Tibial nerve (tissue), 4 donors: ENCODE measurements at regions not wholly inside any gene's neighbourhood (a gene's known extent, or its start where the extent isn't known, plus 50 kb on each side); places are given as distances from the start of the nearest gene placed in this dataset.
A peak's percentile ranks its signal among the peaks of the same experiment; 100 is the strongest.

Source experiments
- DNase-seq, 2 donors: peaks; one replicate each; pipeline ENCODE4 v3.0.0-alpha.2; 2019; ENCODE audit warnings: low spot score in 2 of 2
- H3K27ac ChIP-seq, 4 donors: fragments of 200-600 bp; sonication (generic) in 3 of 4; one replicate each; pipeline ENCODE4 v1.5.1; 2017 to 2019; ENCODE audit warnings: mild to moderate bottlenecking in 1 of 4
- H3K27me3 ChIP-seq, 2 donors: fragments of 200-600 bp; sonication (generic) in 1 of 2; one replicate each; pipeline versions ENCODE4 v1.5.1 to v1.6.0; 2017 to 2019
- H3K36me3 ChIP-seq, 3 donors: fragments of 200-600 bp; sonication (generic); one replicate each; pipeline ENCODE4 v1.5.1; 2018 to 2019
- H3K4me1 ChIP-seq, 4 donors: fragments of 200-600 bp; sonication (generic) in 3 of 4; one replicate each; pipeline ENCODE4 v1.5.1; 2017 to 2019
- H3K4me3 ChIP-seq, 4 donors: fragments of 200-600 bp; sonication (generic) in 3 of 4; one replicate each; pipeline ENCODE4 v1.5.1; 2017 to 2019; ENCODE audit warnings: mild to moderate bottlenecking in 1 of 4, moderate library complexity in 1 of 4
- H3K9me3 ChIP-seq, 4 donors: fragments of 200-600 bp; sonication (generic) in 3 of 4; one replicate each; pipeline ENCODE4 v1.5.1; 2017 to 2019
- EP300 ChIP-seq, 2 donors: sonication (generic); formaldehyde crosslinking; IDR thresholded peaks; one replicate each; pipeline ENCODE4 v1.6.1; 2017; ENCODE audit warnings: antibody characterized with exemption in 2 of 2, mild to moderate bottlenecking in 1 of 2
- POLR2A ChIP-seq, 2 donors: fragments of 450-650 bp; IDR thresholded peaks; one replicate each; pipeline ENCODE4 v1.6.1; 2017; ENCODE audit warnings: antibody characterized with exemption in 2 of 2, mild to moderate bottlenecking in 2 of 2, moderate library complexity in 2 of 2
- WGBS, 2 donors: methylation state at CpG; one replicate each; pipeline ENCODE4 v1.1.5; 2018; 5-methylcytosine and 5-hydroxymethylcytosine counted together
- TF ChIP-seq, protein P1 (sequence below), 5 experiments: fragments of 200-600 bp in 3 of 5; fragments of 450-650 bp in 2 of 5; sonication (generic) in 3 of 5; IDR thresholded peaks; one replicate each; pipeline ENCODE4 v1.5.1; 2016 to 2019; ENCODE audit warnings: antibody characterized with exemption in 5 of 5, mild to moderate bottlenecking in 3 of 5, moderate library complexity in 2 of 5

GRCh38 chr4:152244659-152245058, 291.2 kb downstream of the FBXW7 start:
- Histone ChIP-seq H3K9me3 (no peaks in the 10 kb centered on the region), H3K27me3 (no peaks in the 10 kb centered on the region), H3K4me1 (peaks cover 0 to 8% (median 0%) of the 10 kb centered on the region in 4 donors), H3K27ac (no peak overlapping the region), H3K36me3 (no peaks in the 10 kb centered on the region), H3K4me3 (no peak overlapping the region)
- DNase-seq: no peak
- TF ChIP-seq POLR2A (IDR thresholded peaks at IDR 0.05) (no peak), EP300 (IDR thresholded peaks at IDR 0.05) (no peak)
- TF ChIP-seq, protein P1, sequence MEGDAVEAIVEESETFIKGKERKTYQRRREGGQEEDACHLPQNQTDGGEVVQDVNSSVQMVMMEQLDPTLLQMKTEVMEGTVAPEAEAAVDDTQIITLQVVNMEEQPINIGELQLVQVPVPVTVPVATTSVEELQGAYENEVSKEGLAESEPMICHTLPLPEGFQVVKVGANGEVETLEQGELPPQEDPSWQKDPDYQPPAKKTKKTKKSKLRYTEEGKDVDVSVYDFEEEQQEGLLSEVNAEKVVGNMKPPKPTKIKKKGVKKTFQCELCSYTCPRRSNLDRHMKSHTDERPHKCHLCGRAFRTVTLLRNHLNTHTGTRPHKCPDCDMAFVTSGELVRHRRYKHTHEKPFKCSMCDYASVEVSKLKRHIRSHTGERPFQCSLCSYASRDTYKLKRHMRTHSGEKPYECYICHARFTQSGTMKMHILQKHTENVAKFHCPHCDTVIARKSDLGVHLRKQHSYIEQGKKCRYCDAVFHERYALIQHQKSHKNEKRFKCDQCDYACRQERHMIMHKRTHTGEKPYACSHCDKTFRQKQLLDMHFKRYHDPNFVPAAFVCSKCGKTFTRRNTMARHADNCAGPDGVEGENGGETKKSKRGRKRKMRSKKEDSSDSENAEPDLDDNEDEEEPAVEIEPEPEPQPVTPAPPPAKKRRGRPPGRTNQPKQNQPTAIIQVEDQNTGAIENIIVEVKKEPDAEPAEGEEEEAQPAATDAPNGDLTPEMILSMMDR (IDR thresholded peaks at IDR 0.05): no peak
- WGBS, 2 donors: 90 to 94% methylated on average over 2 of the region's 2 CpGs

- no peaks in the 10 kb centered on the region for H3K36me3 ChIP-seq
- WGBS, 2 donors: 56 to 60% methylated on average over 11 of the region's 11 CpGs
- peak in 1 of 2 donors; percentile 34 for DNase-seq
- no peak for TF ChIP-seq POLR2A (IDR thresholded peaks at IDR 0.05)
- TF ChIP-seq, protein P1 (IDR thresholded peaks at IDR 0.05): no peak
- peak in 1 of 2 donors; percentile 55 for TF ChIP-seq EP300 (IDR thresholded peaks at IDR 0.05)
- peaks cover 0 to 8% (median 0%) of the 10 kb centered on the region in 4 donors for H3K4me1 ChIP-seq
- H3K27ac ChIP-seq: peak overlapping the region in 1 of 4 donors; percentile 15
- H3K9me3 ChIP-seq: no peaks in the 10 kb centered on the region
- no peak overlapping the region for H3K4me3 ChIP-seq
- H3K27me3 ChIP-seq: no peaks in the 10 kb centered on the region
Measured at GRCh38 chr4:152243896-152244595, 291.8 kb downstream of the FBXW7 start.

GRCh38 chr4:152243206-152243605, 292.7 kb downstream of the FBXW7 start:
- H3K27ac ChIP-seq: peak overlapping the region in 2 of 4 donors; percentile 15 to 30
- TF ChIP-seq, protein P1 (IDR thresholded peaks at IDR 0.05): no peak
- TF ChIP-seq EP300 (IDR thresholded peaks at IDR 0.05): no peak
- TF ChIP-seq POLR2A (IDR thresholded peaks at IDR 0.05): no peak
- WGBS, 2 donors: 57 to 59% methylated on average over 2 of the region's 2 CpGs

DNA sequence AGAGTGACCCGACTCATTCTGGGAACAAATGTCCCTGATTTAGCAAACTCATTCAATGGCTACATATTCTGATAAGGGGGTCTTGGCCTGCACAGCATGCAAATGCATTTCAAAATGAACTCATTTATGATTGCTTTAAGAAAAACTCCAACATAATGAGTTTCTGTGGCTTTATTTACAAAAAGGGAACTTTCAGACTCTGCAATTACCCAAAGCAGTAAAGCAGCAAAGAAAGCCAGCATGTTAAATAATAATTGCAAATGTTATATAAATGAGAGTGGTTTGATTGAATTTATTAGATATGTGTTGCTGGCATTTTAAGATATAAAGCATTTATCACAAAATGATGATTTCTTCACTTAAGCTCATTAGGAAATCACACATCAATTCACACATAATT, 295.7 kb downstream of the FBXW7 start:
- Histone ChIP-seq H3K4me3 (no peak overlapping the region), H3K9me3 (no peaks in the 10 kb centered on the region), H3K27me3 (no peaks in the 10 kb centered on the region), H3K36me3 (no peaks in the 10 kb centered on the region), H3K4me1 (peaks cover 0 to 8% (median 0%) of the 10 kb centered on the region in 4 donors), H3K27ac (no peak overlapping the region)
- no peak for DNase-seq
- WGBS, 2 donors: 78 to 84% methylated on average over 1 of the region's 1 CpG
- TF ChIP-seq EP300 (IDR thresholded peaks at IDR 0.05) (no peak), POLR2A (IDR thresholded peaks at IDR 0.05) (no peak)
- TF ChIP-seq, protein P1 (IDR thresholded peaks at IDR 0.05): no peak

More at GRCh38 chr4:152243206-152243605, 292.7 kb downstream of the FBXW7 start:
- no peaks in the 10 kb centered on the region for H3K27me3 ChIP-seq
- H3K9me3 ChIP-seq: no peaks in the 10 kb centered on the region
- peaks cover 0 to 8% (median 0%) of the 10 kb centered on the region in 4 donors for H3K4me1 ChIP-seq
- no peak overlapping the region for H3K4me3 ChIP-seq
- H3K36me3 ChIP-seq: no peaks in the 10 kb centered on the region
- DNase-seq: no peak

DNA sequence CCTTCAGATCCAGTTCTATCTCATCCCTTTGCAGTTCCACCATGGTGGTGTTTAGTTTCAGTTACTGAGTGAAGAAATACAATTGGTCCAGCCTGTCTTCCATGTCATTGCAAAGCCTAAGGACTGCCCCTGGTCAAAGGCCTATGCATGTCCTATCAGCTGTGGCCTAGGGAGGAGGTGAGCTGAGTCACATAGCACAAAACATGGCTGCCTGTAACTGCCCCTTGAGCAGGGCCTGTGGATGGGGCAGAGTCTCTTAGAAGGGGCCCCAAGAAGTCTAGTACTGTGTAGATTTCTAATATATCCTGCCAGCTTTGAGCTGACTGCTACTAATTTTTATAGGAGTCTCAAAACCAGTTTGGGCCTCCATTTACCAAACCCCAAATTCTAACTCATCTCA, 296.7 kb downstream of the FBXW7 start:
- Histone ChIP-seq H3K36me3 (no peaks in the 10 kb centered on the region), H3K27me3 (no peaks in the 10 kb centered on the region), H3K4me3 (no peak overlapping the region), H3K9me3 (no peaks in the 10 kb centered on the region), H3K4me1 (peaks cover 0 to 8% (median 0%) of the 10 kb centered on the region in 4 donors), H3K27ac (no peak overlapping the region)
- DNase-seq: no peak
- TF ChIP-seq POLR2A (IDR thresholded peaks at IDR 0.05): no peak
- TF ChIP-seq EP300 (IDR thresholded peaks at IDR 0.05): no peak
- TF ChIP-seq, protein P1 (IDR thresholded peaks at IDR 0.05): no peak
